T47D (cell line): ENCODE measurements at regions not wholly inside any gene's neighbourhood (a gene's known extent, or its start where the extent isn't known, plus 50 kb on each side); places are given as distances from the start of the nearest gene placed in this dataset.

Source experiments
- DNase-seq, 2 experiments: peaks; one replicate each; pipeline versions ENCODE4 v3.0.0 to v3.0.0-alpha.2; 2011 to 2012; ENCODE audit warnings: low read depth in 1 of 2, low spot score in 1 of 2
- JUND ChIP-seq: IDR thresholded peaks from 2 replicates; pipeline ENCODE4 v1.6.1; 2012; ENCODE audit warnings: low read depth
- in situ Hi-C: cut with HindIII; loops from 2 replicates; pipeline ENCODE4 v1.10.0; 2016; ENCODE audit warnings: low sequenced_read_pairs, low pct_unique_long_range_greater_than_20kb

GRCh38 chr2:41482659-41483058 is 565.2 kb upstream of the PKDCC start:
- DNase-seq: no peak
- no peak for TF ChIP-seq JUND
- in situ Hi-C loops: no loop called here

DNA sequence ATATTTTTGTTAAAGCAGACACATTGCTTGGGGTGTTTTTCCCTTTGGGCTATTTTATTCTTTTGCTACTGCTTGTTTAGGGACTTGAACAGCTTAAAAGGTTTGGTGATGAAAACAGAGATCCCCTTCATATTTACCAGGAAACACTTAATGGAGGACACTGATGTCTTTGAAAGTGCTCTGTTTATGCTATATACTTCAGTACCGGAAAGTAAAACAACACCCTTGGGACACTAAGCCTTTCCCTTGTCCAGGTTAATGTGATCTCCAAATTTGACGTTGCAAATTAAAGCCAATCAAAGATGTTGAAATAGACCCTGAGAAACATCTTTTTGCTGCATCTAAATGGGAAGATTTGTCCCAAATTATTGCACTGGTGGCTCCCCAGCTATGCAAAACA is 564.6 kb upstream of the PKDCC start:
- no peak for TF ChIP-seq JUND
- DNase-seq: peak in 1 of 2 experiments; percentile 15
- in situ Hi-C loops: no loop called here

DNA sequence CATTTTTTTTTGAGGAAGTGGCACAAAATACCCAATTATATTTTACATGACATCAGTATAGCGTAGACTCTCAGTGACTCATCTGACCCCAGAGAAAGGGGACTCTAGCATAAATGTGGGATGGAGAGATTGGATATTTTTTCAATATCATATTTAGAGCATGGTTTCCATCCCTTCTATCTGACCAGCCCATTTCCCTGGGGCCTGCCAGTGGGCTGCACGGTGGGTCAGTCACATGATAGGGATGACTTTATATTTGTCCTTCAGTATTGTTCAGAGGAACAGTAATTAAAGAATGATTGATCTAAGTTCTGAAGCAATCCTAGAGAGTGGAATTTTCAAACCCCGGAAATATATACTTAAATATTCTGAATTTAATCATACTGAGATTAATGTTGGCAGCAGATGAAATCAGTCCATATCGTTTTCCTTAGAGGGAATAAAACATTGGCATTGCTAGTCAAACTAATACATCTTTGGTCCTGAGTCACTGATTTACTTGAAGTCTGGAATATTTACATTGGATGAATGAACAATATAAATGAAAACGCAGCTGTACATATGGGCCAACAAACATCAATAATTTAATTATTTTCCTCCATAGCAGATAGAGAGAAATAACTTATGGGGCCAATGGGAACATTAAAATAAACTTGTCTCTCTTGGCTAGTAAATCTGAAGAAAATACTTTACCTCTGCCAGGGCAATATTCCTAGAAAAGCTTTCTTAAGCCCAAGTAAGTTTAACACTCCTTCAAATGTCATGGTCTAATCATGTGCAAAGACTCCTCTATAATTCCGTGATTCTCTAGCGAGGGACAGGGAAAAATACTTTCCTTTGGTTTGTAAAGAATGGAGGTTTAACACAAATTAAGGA is 563.6 kb upstream of the PKDCC start:
- TF ChIP-seq JUND: no peak
- in situ Hi-C loops: no loop called here
- no peak for DNase-seq

DNA sequence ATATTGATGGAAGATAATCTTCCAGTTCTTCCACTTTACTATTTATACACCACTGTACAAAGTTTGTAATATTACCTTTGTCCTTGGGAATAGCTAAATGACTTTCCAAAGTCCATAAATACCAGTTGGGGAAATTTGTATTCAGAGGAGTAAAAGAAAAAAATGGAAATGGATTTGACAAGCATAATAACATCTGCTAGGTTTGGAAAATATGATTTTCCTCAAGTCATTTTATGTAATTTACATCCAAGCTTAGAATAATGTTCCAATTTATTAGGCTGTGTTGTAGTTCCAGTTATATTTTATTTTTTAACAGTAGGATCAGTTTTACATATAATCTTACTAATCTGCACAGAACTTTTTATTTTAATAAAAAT is 563.0 kb upstream of the PKDCC start:
- TF ChIP-seq JUND: no peak
- in situ Hi-C loops: no loop called here

DNA sequence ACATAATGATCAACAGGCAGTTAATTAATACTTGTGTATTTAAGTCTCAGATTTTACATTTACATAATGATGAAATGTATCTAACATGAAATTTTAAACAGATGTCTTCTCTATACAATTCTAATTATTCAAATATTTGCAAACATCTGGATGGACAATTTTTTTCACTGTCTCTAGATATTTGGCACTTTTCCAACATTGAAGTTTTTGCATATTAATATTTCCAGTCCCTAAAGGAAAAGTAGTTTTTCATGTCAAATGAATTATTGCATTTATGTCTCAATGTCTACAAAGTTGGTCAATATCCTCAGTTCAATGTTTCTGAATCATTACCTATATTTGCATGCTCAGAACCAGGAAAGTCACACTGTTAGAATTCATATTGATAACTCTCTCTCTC is 560.9 kb upstream of the PKDCC start:
- in situ Hi-C loops: no loop called here
- no peak for TF ChIP-seq JUND
- no peak for DNase-seq

More for the DNA sequence above, 563.0 kb upstream of the PKDCC start:
- no peak for DNase-seq

DNA sequence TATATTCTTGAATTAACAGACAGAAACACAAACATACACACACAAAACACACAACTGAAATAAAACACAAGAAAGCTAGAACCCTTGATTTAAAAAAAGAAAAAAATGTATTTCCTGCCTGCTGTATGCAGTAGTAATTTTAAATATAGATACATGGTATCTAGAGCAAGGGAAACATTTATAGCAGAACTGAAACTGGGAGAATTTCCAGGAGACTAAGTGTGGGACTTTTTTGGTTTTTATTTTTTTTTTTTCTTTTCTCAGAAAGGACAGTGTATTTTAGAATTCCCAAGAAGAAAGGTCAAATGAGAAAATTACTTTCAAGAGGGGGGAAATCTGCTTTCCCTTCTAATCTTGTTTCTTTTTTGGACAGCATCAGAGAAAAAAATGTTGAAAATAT is 558.9 kb upstream of the PKDCC start:
- no peak for DNase-seq
- in situ Hi-C loops: no loop called here
- TF ChIP-seq JUND: no peak

GRCh38 chr2:41489638-41490037 is 558.2 kb upstream of the PKDCC start:
- no peak for TF ChIP-seq JUND
- in situ Hi-C loops: no loop called here
- DNase-seq: no peak

DNA sequence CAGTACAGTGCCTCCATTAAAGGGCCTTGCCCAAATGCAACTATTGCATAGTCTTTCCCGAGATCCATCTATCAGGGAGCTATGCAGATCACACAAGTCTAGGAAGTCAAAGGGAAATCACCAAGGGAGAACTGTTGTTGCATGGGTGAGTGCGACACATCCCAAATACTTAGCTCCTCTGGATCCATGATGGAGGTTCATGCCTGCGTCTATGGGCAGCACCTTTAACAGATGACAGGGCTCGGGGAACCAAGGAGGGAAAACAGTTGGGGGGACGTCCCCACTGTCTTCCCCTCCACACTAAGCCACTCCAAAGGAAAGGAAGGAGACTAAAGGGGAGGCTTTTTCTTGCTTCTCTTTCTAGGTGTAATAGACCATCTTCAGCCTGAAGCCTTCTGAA is 552.8 kb upstream of the PKDCC start:
- in situ Hi-C loops: no loop called here
- TF ChIP-seq JUND: no peak

DNA sequence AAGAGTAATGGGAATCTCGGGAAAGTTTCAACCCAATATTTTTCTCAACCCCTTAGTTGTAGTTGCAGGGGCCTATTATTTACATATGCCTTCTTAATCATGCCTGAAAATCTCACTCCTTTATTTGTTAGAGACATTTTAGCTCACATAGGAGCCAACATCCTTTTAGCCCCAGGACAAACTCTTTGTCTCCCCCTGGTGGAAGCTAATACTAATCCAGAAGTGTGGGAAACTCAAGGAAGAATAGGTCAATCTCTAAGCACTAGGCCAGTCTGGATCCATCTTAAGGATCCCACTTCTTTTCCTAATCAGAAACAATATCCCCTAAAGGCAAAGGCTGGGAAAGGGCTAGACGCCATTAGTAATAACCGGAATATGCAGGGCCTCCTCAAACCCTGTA is 550.9 kb upstream of the PKDCC start:
- no peak for TF ChIP-seq JUND
- DNase-seq: no peak
- in situ Hi-C loops: no loop called here

More for the DNA sequence above, 552.8 kb upstream of the PKDCC start:
- no peak for DNase-seq

- TF ChIP-seq JUND: no peak
- in situ Hi-C loops: no loop called here
- DNase-seq: no peak
Observed at GRCh38 chr2:41498781-41499180, 549.0 kb upstream of the PKDCC start.

DNA sequence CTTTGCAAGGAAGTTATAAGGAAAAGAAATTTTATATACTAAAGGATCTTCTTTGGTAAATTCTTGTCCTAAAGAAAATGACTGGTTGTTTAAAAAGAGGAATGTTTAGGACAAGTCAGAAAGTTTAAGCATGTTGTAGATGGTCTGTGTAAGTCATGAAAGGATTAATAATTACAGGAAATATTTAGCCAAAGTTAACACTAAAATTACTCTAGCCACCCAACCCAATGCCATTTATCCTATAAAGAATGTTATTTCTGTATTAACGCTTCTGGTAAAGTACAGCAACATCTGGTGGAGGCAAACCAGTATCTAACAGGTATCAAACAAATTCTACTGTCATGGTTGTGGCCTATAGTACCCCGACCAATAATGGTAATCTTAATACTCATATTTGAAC is 546.9 kb upstream of the PKDCC start:
- no peak for TF ChIP-seq JUND
- no peak for DNase-seq
- in situ Hi-C loops: no loop called here

GRCh38 chr2:41502752-41503151 is 545.1 kb upstream of the PKDCC start:
- TF ChIP-seq JUND: no peak
- in situ Hi-C loops: no loop called here

DNA sequence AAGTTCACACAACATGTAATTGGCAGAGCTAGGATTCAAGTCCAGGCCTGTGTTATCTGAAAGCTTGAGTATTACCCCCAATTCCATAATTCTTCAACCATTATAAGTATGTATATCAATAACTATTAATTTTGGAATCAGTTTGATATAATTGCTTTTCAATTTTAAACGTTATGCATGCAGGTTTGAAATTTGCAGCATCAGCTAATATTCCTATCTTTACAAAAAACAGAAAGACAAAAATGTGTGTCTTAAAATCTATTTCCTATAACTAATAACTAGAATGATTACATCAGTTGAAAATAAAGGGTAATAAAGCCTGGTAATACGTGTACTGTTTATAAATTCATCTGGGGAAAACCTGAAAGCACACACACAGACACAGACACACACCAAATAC is 543.3 kb upstream of the PKDCC start:
- in situ Hi-C loops: no loop called here
- no peak for DNase-seq
- TF ChIP-seq JUND: no peak

More at GRCh38 chr2:41502752-41503151, 545.1 kb upstream of the PKDCC start:
- no peak for DNase-seq

- in situ Hi-C loops: no loop called here
- no peak for TF ChIP-seq JUND
Observed at GRCh38 chr2:41510108-41510507, 537.7 kb upstream of the PKDCC start.

More at GRCh38 chr2:41510108-41510507, 537.7 kb upstream of the PKDCC start:
- DNase-seq: no peak
